Lung (tissue), 11 donors: ENCODE measurements at regions not wholly inside any gene's neighbourhood (a gene's known extent, or its start where the extent isn't known, plus 50 kb on each side); places are given as distances from the start of the nearest gene placed in this dataset.

ENCODE experiments used
- ATAC-seq: fragments of 200-7000 bp; cut with Tn5 transposase; one replicate; pipeline ENCODE4 v1.9.1; 2020; ENCODE audit warnings: moderate number of reproducible peaks; ENCODE audit not compliant: insufficient read depth, low FRiP score
- DNase-seq, 3 donors: peaks; one replicate each; pipeline ENCODE4 v3.0.0-alpha.2; 2013 to 2017
- H3K27ac ChIP-seq, 2 donors: one replicate each; pipeline ENCODE4 v1.5.1; 2013; ENCODE audit warnings: mild to moderate bottlenecking in 2 of 2, moderate library complexity in 2 of 2, control low read depth in 1 of 2, inconsistent platforms in 1 of 2, low read depth in 1 of 2, low read length in 1 of 2
- H3K27me3 ChIP-seq, 3 donors: one replicate each; pipeline ENCODE4 v1.5.1; 2013; ENCODE audit warnings: low read length in 2 of 3; ENCODE audit not compliant: control insufficient read depth in 3 of 3, insufficient read depth in 3 of 3
- H3K36me3 ChIP-seq, 4 donors: one replicate each; pipeline ENCODE4 v1.5.1; 2013; ENCODE audit warnings: low read length in 4 of 4, mild to moderate bottlenecking in 1 of 4, moderate library complexity in 1 of 4; ENCODE audit not compliant: control insufficient read depth in 4 of 4, insufficient read depth in 4 of 4
- H3K4me1 ChIP-seq, 5 donors: one replicate each; pipeline ENCODE4 v1.5.1; 2013; ENCODE audit warnings: low read length in 5 of 5, mild to moderate bottlenecking in 2 of 5, moderate library complexity in 1 of 5; ENCODE audit not compliant: control insufficient read depth in 5 of 5, insufficient read depth in 5 of 5
- H3K4me3 ChIP-seq: one replicate; pipeline ENCODE4 v1.5.1; 2013; ENCODE audit warnings: mild to moderate bottlenecking, control low read depth, moderate library complexity
- H3K9ac ChIP-seq, 2 donors: one replicate each; pipeline ENCODE4 v1.5.1; 2013; ENCODE audit warnings: low read length in 2 of 2, control low read depth in 1 of 2; ENCODE audit not compliant: insufficient read depth in 1 of 2
- H3K9me3 ChIP-seq, 4 donors: one replicate each; pipeline ENCODE4 v1.5.1; 2013; ENCODE audit warnings: low read length in 3 of 4, mild to moderate bottlenecking in 1 of 4, moderate library complexity in 1 of 4; ENCODE audit not compliant: control insufficient read depth in 4 of 4, insufficient read depth in 3 of 4
- WGBS, 2 donors: extraction: QIAGEN DNeasy Blood & Tissue Kit; methylation state at CpG; one replicate each; pipeline ENCODE4 v1.1.7; 2013; 5-methylcytosine and 5-hydroxymethylcytosine counted together
- TF ChIP-seq, protein P1 (sequence below): IDR thresholded peaks from 2 replicates; pipeline ENCODE4 v1.5.1; 2012; ENCODE audit warnings: mild to moderate bottlenecking; ENCODE audit errors: control extremely low read depth, extremely low read depth
- donor health status: control.
- donor health status: control.
- donor health status: Bipolar disorder and iron deficiency.
- donor health status: healthy.
- donor health status: DM: yes; HTN: yes; CAD: no.

DNA sequence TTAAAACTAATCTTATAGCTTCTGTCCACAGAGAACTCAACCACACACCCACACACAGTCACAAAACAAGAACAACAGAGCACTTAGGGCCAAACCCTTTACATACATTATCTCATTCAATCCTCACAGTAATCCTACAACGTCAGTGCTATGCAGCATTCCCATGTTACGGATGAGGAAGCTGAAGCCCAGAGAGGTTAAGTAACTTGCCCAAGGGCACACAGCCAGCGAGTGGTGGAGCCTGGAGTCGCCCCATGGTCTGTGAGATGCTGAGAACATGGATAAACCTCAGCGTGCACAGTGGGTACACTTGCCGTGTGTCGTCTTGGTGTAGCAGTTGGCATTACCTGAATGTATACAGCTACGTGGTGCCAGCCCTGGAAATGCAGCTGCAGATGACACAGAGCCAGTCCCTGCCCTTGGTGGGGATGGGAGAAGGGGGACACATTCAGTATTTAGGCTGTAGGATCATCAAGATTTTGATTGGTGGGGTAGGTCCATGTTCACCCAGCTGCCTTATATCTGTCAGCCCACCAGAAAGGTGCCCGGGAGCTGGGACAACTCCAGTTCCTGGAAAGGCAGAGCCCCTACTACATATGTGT is 177.0 kb downstream of the IRF8 start:
- H3K4me3 ChIP-seq, result no peak overlapping the region
- TF ChIP-seq, protein P1, sequence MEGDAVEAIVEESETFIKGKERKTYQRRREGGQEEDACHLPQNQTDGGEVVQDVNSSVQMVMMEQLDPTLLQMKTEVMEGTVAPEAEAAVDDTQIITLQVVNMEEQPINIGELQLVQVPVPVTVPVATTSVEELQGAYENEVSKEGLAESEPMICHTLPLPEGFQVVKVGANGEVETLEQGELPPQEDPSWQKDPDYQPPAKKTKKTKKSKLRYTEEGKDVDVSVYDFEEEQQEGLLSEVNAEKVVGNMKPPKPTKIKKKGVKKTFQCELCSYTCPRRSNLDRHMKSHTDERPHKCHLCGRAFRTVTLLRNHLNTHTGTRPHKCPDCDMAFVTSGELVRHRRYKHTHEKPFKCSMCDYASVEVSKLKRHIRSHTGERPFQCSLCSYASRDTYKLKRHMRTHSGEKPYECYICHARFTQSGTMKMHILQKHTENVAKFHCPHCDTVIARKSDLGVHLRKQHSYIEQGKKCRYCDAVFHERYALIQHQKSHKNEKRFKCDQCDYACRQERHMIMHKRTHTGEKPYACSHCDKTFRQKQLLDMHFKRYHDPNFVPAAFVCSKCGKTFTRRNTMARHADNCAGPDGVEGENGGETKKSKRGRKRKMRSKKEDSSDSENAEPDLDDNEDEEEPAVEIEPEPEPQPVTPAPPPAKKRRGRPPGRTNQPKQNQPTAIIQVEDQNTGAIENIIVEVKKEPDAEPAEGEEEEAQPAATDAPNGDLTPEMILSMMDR, result no peak
- H3K36me3 ChIP-seq, result no peaks in the 10 kb centered on the region
- ATAC-seq, result no peak
- H3K27me3 ChIP-seq, result peaks cover 0 to 3% (median 0%) of the 10 kb centered on the region in 3 donors
- no peak overlapping the region for H3K27ac ChIP-seq
- DNase-seq, result peak in 1 of 3 donors; percentile 4
- H3K9ac ChIP-seq, result no peak overlapping the region
- H3K4me1 ChIP-seq, result peaks cover 0 to 38% (median 13%) of the 10 kb centered on the region in 5 donors
- 83 to 94% methylated on average over 9 of the region's 9 CpGs for WGBS, 2 donors
- no peaks in the 10 kb centered on the region for H3K9me3 ChIP-seq

- no peak overlapping the region for H3K9ac ChIP-seq
- H3K4me3 ChIP-seq, result no peak overlapping the region
- H3K27ac ChIP-seq, result no peak overlapping the region
- TF ChIP-seq, protein P1, result no peak
- WGBS, 2 donors, result 88 to 93% methylated on average over 5 of the region's 5 CpGs
- H3K4me1 ChIP-seq, result peaks cover 0 to 38% (median 12%) of the 10 kb centered on the region in 5 donors
- H3K36me3 ChIP-seq, result no peaks in the 10 kb centered on the region
- peaks cover 0 to 3% (median 0%) of the 10 kb centered on the region in 3 donors for H3K27me3 ChIP-seq
- DNase-seq, result peak in 1 of 3 donors; percentile 8
- no peaks in the 10 kb centered on the region for H3K9me3 ChIP-seq
- ATAC-seq, result no peak
Measured at GRCh38 chr16:86076606-86077005, 177.6 kb downstream of the IRF8 start.

DNA sequence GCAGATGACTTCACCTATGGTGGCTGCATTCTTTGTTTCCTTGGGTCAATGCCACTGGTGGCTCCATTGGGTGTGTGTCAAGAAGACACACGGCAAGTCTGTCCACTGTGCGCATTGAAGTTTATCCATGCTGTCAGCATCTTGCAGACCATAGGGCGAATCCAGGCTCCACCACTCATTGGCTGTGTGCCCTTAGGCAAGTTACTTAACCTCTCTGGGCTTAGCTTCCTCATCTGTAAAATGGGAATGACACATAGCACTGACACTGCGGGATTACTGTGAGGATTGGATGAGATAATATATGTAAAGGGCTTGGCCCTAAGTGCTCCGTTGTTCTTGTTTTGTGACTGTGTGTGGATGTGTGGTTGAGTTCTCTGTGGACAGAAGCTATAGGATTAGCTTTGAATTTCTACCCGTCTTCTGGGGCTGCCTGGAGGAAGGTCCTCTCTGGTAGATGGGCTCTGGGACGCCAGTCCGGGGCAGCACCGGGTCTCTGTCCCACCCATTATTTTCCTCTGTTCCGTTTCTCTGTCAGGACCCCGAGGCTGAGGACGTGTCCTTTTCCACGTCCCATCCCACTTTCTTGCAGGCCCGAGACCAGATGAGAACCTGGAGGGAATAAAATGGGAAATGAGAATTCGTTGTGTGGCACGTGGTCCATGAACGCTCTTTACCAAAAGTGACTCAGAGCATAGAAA is 178.4 kb downstream of the IRF8 start:
- no peak for ATAC-seq
- WGBS, 2 donors, result 88 to 91% methylated on average over 17 of the region's 17 CpGs
- H3K27me3 ChIP-seq, result peaks cover 0 to 6% (median 0%) of the 10 kb centered on the region in 3 donors

More for the DNA sequence above, 178.4 kb downstream of the IRF8 start:
- no peaks in the 10 kb centered on the region for H3K36me3 ChIP-seq
- H3K4me1 ChIP-seq, result peaks cover 0 to 40% (median 12%) of the 10 kb centered on the region in 5 donors
- TF ChIP-seq, protein P1, result no peak
- no peak overlapping the region for H3K4me3 ChIP-seq
- peak overlapping the region in 1 of 2 donors; percentile 40 for H3K27ac ChIP-seq
- DNase-seq, result peak in 1 of 3 donors; percentile 2
- H3K9me3 ChIP-seq, result no peaks in the 10 kb centered on the region
- H3K9ac ChIP-seq, result no peak overlapping the region
